ENCODE measurements at regions not wholly inside any gene's neighbourhood (a gene's known extent, or its start where the extent isn't known, plus 50 kb on each side); places are given as distances from the start of the nearest gene placed in this dataset.

DNA sequence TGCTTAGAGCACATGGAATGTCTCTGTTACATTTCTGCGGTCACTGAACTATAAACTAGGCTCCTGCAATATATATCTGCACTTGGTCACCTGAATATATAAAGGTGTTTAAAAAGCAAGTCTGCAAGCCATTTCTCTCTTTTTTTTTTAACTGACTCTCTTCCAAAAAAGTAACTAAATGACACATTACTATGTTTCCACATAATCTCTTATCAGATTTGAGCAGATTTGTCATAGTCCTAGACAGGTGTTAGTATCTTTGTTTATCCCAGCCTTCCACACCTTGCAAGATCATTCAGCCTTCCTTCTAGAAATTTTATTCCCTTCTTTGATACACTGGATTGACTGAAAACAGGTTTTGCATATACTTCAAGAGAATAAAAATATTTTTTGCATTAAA, 86.7 kb upstream of the KLF7 start:
- TF ChIP-seq, protein P1, sequence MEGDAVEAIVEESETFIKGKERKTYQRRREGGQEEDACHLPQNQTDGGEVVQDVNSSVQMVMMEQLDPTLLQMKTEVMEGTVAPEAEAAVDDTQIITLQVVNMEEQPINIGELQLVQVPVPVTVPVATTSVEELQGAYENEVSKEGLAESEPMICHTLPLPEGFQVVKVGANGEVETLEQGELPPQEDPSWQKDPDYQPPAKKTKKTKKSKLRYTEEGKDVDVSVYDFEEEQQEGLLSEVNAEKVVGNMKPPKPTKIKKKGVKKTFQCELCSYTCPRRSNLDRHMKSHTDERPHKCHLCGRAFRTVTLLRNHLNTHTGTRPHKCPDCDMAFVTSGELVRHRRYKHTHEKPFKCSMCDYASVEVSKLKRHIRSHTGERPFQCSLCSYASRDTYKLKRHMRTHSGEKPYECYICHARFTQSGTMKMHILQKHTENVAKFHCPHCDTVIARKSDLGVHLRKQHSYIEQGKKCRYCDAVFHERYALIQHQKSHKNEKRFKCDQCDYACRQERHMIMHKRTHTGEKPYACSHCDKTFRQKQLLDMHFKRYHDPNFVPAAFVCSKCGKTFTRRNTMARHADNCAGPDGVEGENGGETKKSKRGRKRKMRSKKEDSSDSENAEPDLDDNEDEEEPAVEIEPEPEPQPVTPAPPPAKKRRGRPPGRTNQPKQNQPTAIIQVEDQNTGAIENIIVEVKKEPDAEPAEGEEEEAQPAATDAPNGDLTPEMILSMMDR (IDR thresholded peaks at IDR 0.05), result no peak
- TF ChIP-seq, protein P2, sequence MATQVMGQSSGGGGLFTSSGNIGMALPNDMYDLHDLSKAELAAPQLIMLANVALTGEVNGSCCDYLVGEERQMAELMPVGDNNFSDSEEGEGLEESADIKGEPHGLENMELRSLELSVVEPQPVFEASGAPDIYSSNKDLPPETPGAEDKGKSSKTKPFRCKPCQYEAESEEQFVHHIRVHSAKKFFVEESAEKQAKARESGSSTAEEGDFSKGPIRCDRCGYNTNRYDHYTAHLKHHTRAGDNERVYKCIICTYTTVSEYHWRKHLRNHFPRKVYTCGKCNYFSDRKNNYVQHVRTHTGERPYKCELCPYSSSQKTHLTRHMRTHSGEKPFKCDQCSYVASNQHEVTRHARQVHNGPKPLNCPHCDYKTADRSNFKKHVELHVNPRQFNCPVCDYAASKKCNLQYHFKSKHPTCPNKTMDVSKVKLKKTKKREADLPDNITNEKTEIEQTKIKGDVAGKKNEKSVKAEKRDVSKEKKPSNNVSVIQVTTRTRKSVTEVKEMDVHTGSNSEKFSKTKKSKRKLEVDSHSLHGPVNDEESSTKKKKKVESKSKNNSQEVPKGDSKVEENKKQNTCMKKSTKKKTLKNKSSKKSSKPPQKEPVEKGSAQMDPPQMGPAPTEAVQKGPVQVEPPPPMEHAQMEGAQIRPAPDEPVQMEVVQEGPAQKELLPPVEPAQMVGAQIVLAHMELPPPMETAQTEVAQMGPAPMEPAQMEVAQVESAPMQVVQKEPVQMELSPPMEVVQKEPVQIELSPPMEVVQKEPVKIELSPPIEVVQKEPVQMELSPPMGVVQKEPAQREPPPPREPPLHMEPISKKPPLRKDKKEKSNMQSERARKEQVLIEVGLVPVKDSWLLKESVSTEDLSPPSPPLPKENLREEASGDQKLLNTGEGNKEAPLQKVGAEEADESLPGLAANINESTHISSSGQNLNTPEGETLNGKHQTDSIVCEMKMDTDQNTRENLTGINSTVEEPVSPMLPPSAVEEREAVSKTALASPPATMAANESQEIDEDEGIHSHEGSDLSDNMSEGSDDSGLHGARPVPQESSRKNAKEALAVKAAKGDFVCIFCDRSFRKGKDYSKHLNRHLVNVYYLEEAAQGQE (IDR thresholded peaks at IDR 0.05; ENCODE audit: insufficient read depth in 1 of 2, low read depth in 2 of 2, low read length in 1 of 2), result no peak
- TF ChIP-seq TCF7L2 (IDR thresholded peaks at IDR 0.05; ENCODE audit: low read depth, low read length), result no peak

Data from Panc1 (cell line).